Peyer's patch (tissue), 4 donors: ENCODE measurements at regions not wholly inside any gene's neighbourhood (a gene's known extent, or its start where the extent isn't known, plus 50 kb on each side); places are given as distances from the start of the nearest gene placed in this dataset.

Source experiments
- DNase-seq, 3 donors: peaks; one replicate each; pipeline ENCODE4 v3.0.0-alpha.2; 2017 to 2019
- H3K27ac ChIP-seq, 4 donors: fragments of 200-600 bp; sonication (generic); one replicate each; pipeline ENCODE4 v1.5.1; 2016 to 2019
- H3K27me3 ChIP-seq, 2 donors: fragments of 200-600 bp; sonication (generic); one replicate each; pipeline ENCODE4 v1.5.1; 2019
- H3K36me3 ChIP-seq, 3 donors: fragments of 200-600 bp; sonication (generic); one replicate each; pipeline ENCODE4 v1.5.1; 2016 to 2019
- H3K4me1 ChIP-seq, 4 donors: fragments of 200-600 bp; sonication (generic); one replicate each; pipeline ENCODE4 v1.5.1; 2016 to 2019
- H3K4me3 ChIP-seq, 4 donors: fragments of 200-600 bp; sonication (generic); 1 replicate in 3 of 4; 2 replicates in 1 of 4; pipeline ENCODE4 v1.5.1; 2016 to 2019; ENCODE audit warnings: mild to moderate bottlenecking in 1 of 4
- H3K9me3 ChIP-seq, 4 donors: fragments of 200-600 bp; sonication (generic); one replicate each; pipeline ENCODE4 v1.5.1; 2016 to 2019; ENCODE audit warnings: mild to moderate bottlenecking in 1 of 4
- POLR2A ChIP-seq, 2 donors: fragments of 450-650 bp; IDR thresholded peaks; one replicate each; pipeline ENCODE4 v1.5.1; 2017; ENCODE audit warnings: antibody characterized with exemption in 2 of 2, mild to moderate bottlenecking in 2 of 2, moderate library complexity in 2 of 2
- TF ChIP-seq, protein P1 (sequence below), 6 experiments: fragments of 450-650 bp in 4 of 6; fragments of 200-600 bp in 2 of 6; sonication (generic) in 1 of 6; IDR thresholded peaks; one replicate each; pipeline ENCODE4 v1.5.1; 2017 to 2019; ENCODE audit warnings: antibody characterized with exemption in 6 of 6, mild to moderate bottlenecking in 3 of 6, moderate library complexity in 1 of 6

DNA sequence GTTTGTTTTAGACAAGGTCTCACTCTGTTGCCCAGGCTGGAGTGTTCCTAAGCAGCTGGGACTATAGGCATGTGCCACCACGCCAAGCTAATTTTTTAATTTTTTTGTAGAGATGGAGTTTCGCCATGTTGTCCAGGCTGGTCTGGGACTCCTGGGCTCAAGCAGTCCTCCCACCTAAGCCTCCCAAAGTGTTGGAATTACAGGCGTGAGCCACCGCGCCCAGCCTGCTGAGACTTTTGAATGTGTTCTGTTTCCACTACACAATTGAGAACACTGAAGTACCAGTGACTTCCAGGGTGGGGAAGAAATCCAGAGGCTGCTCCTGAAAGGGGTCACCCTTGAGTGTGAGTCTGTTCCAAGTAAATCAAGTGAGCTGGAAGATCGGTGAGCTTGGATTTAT lies 81.3 kb upstream of the ARMC2 start:
- Histone ChIP-seq H3K36me3 (no peaks in the 10 kb centered on the region), H3K4me3 (no peak overlapping the region), H3K27me3 (no peaks in the 10 kb centered on the region), H3K4me1 (peaks cover 0 to 5% (median 0%) of the 10 kb centered on the region in 4 donors), H3K27ac (no peak overlapping the region), H3K9me3 (no peaks in the 10 kb centered on the region)
- TF ChIP-seq, protein P1, sequence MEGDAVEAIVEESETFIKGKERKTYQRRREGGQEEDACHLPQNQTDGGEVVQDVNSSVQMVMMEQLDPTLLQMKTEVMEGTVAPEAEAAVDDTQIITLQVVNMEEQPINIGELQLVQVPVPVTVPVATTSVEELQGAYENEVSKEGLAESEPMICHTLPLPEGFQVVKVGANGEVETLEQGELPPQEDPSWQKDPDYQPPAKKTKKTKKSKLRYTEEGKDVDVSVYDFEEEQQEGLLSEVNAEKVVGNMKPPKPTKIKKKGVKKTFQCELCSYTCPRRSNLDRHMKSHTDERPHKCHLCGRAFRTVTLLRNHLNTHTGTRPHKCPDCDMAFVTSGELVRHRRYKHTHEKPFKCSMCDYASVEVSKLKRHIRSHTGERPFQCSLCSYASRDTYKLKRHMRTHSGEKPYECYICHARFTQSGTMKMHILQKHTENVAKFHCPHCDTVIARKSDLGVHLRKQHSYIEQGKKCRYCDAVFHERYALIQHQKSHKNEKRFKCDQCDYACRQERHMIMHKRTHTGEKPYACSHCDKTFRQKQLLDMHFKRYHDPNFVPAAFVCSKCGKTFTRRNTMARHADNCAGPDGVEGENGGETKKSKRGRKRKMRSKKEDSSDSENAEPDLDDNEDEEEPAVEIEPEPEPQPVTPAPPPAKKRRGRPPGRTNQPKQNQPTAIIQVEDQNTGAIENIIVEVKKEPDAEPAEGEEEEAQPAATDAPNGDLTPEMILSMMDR (IDR thresholded peaks at IDR 0.05), result no peak
- no peak for TF ChIP-seq POLR2A (IDR thresholded peaks at IDR 0.05)
- DNase-seq, result peak in 1 of 3 donors; percentile 35

DNA sequence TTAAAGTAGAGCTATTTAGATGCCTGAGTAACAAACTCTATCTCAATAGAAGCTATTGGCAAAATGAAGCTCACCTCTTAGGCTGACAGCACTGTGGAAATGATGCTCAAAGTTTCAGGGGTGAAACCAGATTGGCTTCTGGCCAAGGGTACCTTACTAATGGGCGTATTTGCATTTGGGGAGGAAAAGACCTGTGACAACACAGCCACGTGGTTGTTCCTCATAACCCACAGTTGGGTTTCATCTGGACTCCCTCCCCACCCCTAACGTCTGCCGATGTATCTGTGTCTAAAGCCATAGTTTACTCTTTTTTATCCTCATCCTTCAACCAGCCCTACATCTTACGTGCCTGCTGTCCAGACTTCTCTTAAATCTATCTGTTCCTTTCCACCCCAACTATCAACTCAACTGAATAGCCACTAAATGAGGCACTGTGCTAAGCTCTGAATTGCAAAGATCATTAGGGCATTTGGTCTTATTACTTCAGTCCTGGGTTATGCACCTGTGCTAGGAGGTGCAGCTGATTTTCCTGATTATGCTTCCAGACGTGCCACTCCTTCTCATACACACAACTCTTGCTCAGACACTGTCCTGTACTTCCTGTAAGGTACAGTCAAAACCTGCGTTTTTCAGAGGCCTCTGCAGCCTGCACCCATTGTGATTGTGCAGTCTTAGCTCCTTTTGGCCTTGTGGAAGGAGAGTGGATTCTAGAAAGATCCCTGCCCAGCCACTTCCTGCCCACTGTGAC lies 80.6 kb upstream of the ARMC2 start:
- H3K9me3 ChIP-seq, result no peaks in the 10 kb centered on the region
- peak overlapping the region in 1 of 4 donors; percentile 3 for H3K27ac ChIP-seq
- H3K27me3 ChIP-seq, result no peaks in the 10 kb centered on the region
- H3K36me3 ChIP-seq, result no peaks in the 10 kb centered on the region
- peaks cover 0 to 5% (median 0%) of the 10 kb centered on the region in 4 donors for H3K4me1 ChIP-seq
- peak in 1 of 3 donors; percentile 53 for DNase-seq
- TF ChIP-seq, protein P1 (IDR thresholded peaks at IDR 0.05), result no peak
- no peak for TF ChIP-seq POLR2A (IDR thresholded peaks at IDR 0.05)
- H3K4me3 ChIP-seq, result no peak overlapping the region

GRCh38 chr6:108768166-108768555 lies 80.1 kb upstream of the ARMC2 start:
- TF ChIP-seq, protein P1 (IDR thresholded peaks at IDR 0.05), result no peak
- no peak for TF ChIP-seq POLR2A (IDR thresholded peaks at IDR 0.05)
- no peaks in the 10 kb centered on the region for H3K27me3 ChIP-seq
- no peak for DNase-seq
- H3K4me1 ChIP-seq, result peaks cover 0 to 5% (median 0%) of the 10 kb centered on the region in 4 donors
- no peak overlapping the region for H3K4me3 ChIP-seq
- no peaks in the 10 kb centered on the region for H3K9me3 ChIP-seq
- H3K27ac ChIP-seq, result peak overlapping the region in 1 of 4 donors; percentile 3
- no peaks in the 10 kb centered on the region for H3K36me3 ChIP-seq

DNA sequence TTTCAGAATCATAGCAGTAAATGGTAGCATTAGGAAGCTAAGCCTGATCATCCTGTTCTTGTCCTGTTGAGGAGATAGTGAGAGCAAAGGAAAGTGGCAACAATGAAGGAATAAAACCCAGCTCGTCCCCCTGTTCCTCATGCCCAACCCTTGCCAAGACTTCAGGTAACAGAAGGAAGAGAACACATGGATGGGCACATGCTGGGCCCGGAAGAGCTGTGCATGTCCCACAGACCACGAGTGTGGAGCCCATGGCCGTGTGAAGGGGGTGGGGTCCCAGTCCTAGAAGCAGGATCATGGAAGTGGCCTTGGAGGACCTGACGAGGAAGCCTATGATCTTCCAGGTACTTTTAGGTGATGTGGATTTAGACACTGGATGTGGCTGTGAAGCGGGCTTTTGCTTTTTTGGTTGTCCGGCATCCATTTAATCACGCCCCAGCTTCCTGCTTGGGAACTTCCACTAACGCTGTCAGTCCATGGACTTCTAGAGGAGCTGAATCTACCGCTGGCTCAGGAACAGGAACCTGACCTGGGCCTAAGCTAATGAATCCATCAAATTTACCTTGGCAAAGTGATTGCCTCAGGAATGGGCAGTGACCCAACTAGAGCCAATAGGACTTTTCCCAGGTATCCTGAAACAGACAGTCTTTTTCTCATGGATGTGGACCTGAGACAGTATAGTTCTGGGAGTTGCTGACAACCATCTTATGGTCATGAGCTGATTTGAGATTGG lies 79.3 kb upstream of the ARMC2 start:
- Histone ChIP-seq H3K27ac (no peak overlapping the region), H3K4me3 (no peak overlapping the region), H3K27me3 (no peaks in the 10 kb centered on the region), H3K36me3 (no peaks in the 10 kb centered on the region), H3K9me3 (no peaks in the 10 kb centered on the region), H3K4me1 (peaks cover 0 to 5% (median 0%) of the 10 kb centered on the region in 4 donors)
- no peak for TF ChIP-seq POLR2A (IDR thresholded peaks at IDR 0.05)
- TF ChIP-seq, protein P1 (IDR thresholded peaks at IDR 0.05), result no peak
- DNase-seq, result no peak

DNA sequence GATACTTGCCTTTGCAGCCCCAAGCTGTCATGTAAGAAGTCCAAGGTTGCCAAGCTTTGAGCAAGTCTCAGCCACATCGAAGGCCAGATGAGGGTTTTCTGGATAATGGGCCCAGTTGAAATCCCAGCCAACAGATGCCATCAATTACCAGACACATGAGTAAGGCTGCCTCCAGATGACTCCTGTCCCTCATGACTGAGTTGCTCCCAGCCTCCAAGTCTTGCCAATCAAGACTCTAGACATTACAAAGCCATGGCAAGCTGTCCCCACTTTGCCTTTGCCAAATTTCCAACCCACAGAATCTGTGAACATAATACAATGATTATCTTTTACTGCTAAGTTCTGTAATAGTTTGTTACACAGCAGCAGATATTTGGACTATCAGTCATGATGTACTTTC lies 76.8 kb upstream of the ARMC2 start:
- Histone ChIP-seq H3K4me1 (peaks cover 0 to 5% (median 0%) of the 10 kb centered on the region in 4 donors), H3K4me3 (no peak overlapping the region), H3K27ac (no peak overlapping the region), H3K9me3 (no peaks in the 10 kb centered on the region), H3K36me3 (no peaks in the 10 kb centered on the region), H3K27me3 (no peaks in the 10 kb centered on the region)
- TF ChIP-seq POLR2A (IDR thresholded peaks at IDR 0.05), result no peak
- TF ChIP-seq, protein P1 (IDR thresholded peaks at IDR 0.05), result no peak
- DNase-seq, result no peak
